ENCODE measurements at regions not wholly inside any gene's neighbourhood (a gene's known extent, or its start where the extent isn't known, plus 50 kb on each side); places are given as distances from the start of the nearest gene placed in this dataset.

- no peak for DNase-seq (ENCODE audit: low read depth)
These were observed 444.8 kb downstream of the FOXO1 start for GRCh38 chr13:40221460-40222201.

- no peak for DNase-seq (ENCODE audit: low read depth)
These were observed 442.9 kb downstream of the FOXO1 start for GRCh38 chr13:40223585-40223984.

GRCh38 chr13:40228496-40228895, 437.9 kb downstream of the FOXO1 start:
- DNase-seq (ENCODE audit: low read depth) = no peak

GRCh38 chr13:40228990-40229389, 437.5 kb downstream of the FOXO1 start:
- DNase-seq (ENCODE audit: low read depth) = no peak

GRCh38 chr13:40230833-40231266, 435.6 kb downstream of the FOXO1 start:
- no peak for DNase-seq (ENCODE audit: low read depth)

- DNase-seq (ENCODE audit: low read depth) = no peak
These were observed 435.1 kb downstream of the FOXO1 start for GRCh38 chr13:40231311-40231710.

GRCh38 chr13:40231751-40232150, 434.7 kb downstream of the FOXO1 start:
- DNase-seq (ENCODE audit: low read depth) = no peak

- no peak for DNase-seq (ENCODE audit: low read depth)
These were observed 434.0 kb downstream of the FOXO1 start for GRCh38 chr13:40232311-40233040.

- DNase-seq (ENCODE audit: low read depth) = no peak
These were observed 432.7 kb downstream of the FOXO1 start for GRCh38 chr13:40233731-40234195.

GRCh38 chr13:40235160-40235796, 431.2 kb downstream of the FOXO1 start:
- no peak for DNase-seq (ENCODE audit: low read depth)

- no peak for DNase-seq (ENCODE audit: low read depth)
These were observed 429.8 kb downstream of the FOXO1 start for GRCh38 chr13:40236566-40237168.

GRCh38 chr13:40238761-40239160, 427.7 kb downstream of the FOXO1 start:
- DNase-seq (ENCODE audit: low read depth) = no peak

- DNase-seq (ENCODE audit: low read depth) = no peak
These were observed 426.1 kb downstream of the FOXO1 start for GRCh38 chr13:40240293-40240692.

GRCh38 chr13:40241125-40241798, 425.2 kb downstream of the FOXO1 start:
- DNase-seq (ENCODE audit: low read depth) = no peak

GRCh38 chr13:40243047-40243446, 423.4 kb downstream of the FOXO1 start:
- DNase-seq (ENCODE audit: low read depth) = no peak

GRCh38 chr13:40243982-40244381, 422.5 kb downstream of the FOXO1 start:
- no peak for DNase-seq (ENCODE audit: low read depth)

GRCh38 chr13:40245567-40245966, 420.9 kb downstream of the FOXO1 start:
- no peak for DNase-seq (ENCODE audit: low read depth)

GRCh38 chr13:40247845-40248244, 418.6 kb downstream of the FOXO1 start:
- DNase-seq (ENCODE audit: low read depth) = no peak

- no peak for DNase-seq (ENCODE audit: low read depth)
These were observed 415.0 kb downstream of the FOXO1 start for GRCh38 chr13:40251343-40252032.

- DNase-seq (ENCODE audit: low read depth) = no peak
These were observed 414.2 kb downstream of the FOXO1 start for GRCh38 chr13:40252241-40252640.

- no peak for DNase-seq (ENCODE audit: low read depth)
These were observed 413.8 kb downstream of the FOXO1 start for GRCh38 chr13:40252676-40253075.

Data from activated T-cell treated with anti-CD3 and anti-CD28 coated beads for 1 hour (primary cell).